Astrocyte (in vitro differentiated cells and primary cell): ENCODE measurements at regions not wholly inside any gene's neighbourhood (a gene's known extent, or its start where the extent isn't known, plus 50 kb on each side); places are given as distances from the start of the nearest gene placed in this dataset.

ENCODE experiments used
- DNase-seq: peaks from one replicate; pipeline ENCODE4 v3.0.0-alpha.2; 2010; ENCODE audit warnings: low read depth
- FAIRE-seq: peaks from 2 replicates; lab custom pipeline; 2011; peaks lifted over from hg19 to GRCh38; lab: Jason Lieb, UNC
- H2AFZ ChIP-seq: 2 replicates; pipeline ENCODE4 v1.6.0; 2012; ENCODE audit warnings: low read depth, low read length, inconsistent platforms
- H3K27ac ChIP-seq: 2 replicates; pipeline ENCODE4 v1.5.1; 2011; ENCODE audit warnings: low read depth, low read length, inconsistent platforms
- H3K27me3 ChIP-seq: 2 replicates; pipeline ENCODE4 v1.6.0; 2011; ENCODE audit warnings: low read length, inconsistent platforms; ENCODE audit not compliant: insufficient read depth
- H3K36me3 ChIP-seq: 2 replicates; pipeline ENCODE4 v1.5.1; 2011; ENCODE audit warnings: low read length, inconsistent platforms; ENCODE audit not compliant: insufficient read depth
- H3K4me1 ChIP-seq: 2 replicates; pipeline ENCODE4 v1.5.1; 2011; ENCODE audit warnings: low read length, inconsistent platforms; ENCODE audit not compliant: insufficient read depth
- H3K4me2 ChIP-seq: 2 replicates; pipeline ENCODE4 v1.6.0; 2012; ENCODE audit warnings: low read length, inconsistent platforms
- H3K4me3 ChIP-seq: 2 replicates; pipeline ENCODE4 v1.5.1; 2011; ENCODE audit warnings: low read depth, mild to moderate bottlenecking, low read length, inconsistent platforms; ENCODE audit not compliant: insufficient read depth
- H3K79me2 ChIP-seq: 2 replicates; pipeline ENCODE4 v1.6.0; 2012; ENCODE audit warnings: mild to moderate bottlenecking, low read length, inconsistent platforms; ENCODE audit not compliant: insufficient read depth
- H3K9ac ChIP-seq: 2 replicates; pipeline ENCODE4 v1.6.0; 2012; ENCODE audit warnings: mild to moderate bottlenecking, low read length, inconsistent platforms
- H3K9me3 ChIP-seq: 2 replicates; pipeline ENCODE4 v1.5.1; 2012; ENCODE audit warnings: low read depth, mild to moderate bottlenecking, low read length, inconsistent platforms; ENCODE audit not compliant: insufficient read depth
- H4K20me1 ChIP-seq: 2 replicates; pipeline ENCODE4 v1.6.0; 2012; ENCODE audit warnings: low read length, inconsistent platforms; ENCODE audit not compliant: insufficient read depth
- H3K27ac Mint-ChIP-seq: one replicate; pipeline ENCODE4 v1.8.0; 2021; ENCODE audit warnings: mild to moderate bottlenecking, mixed read lengths; ENCODE audit not compliant: unreplicated experiment
- H3K27me3 Mint-ChIP-seq: one replicate; pipeline ENCODE4 v1.8.0; 2021; ENCODE audit warnings: low read depth, mixed read lengths; ENCODE audit not compliant: unreplicated experiment
- H3K36me3 Mint-ChIP-seq: one replicate; pipeline ENCODE4 v1.8.0; 2021; ENCODE audit warnings: low read depth, mixed read lengths; ENCODE audit not compliant: unreplicated experiment
- H3K4me1 Mint-ChIP-seq: one replicate; pipeline ENCODE4 v1.8.0; 2021; ENCODE audit warnings: low read depth, mixed read lengths; ENCODE audit not compliant: unreplicated experiment
- H3K4me3 Mint-ChIP-seq: one replicate; pipeline ENCODE4 v1.8.0; 2021; ENCODE audit warnings: mild to moderate bottlenecking, moderate library complexity, mixed read lengths; ENCODE audit not compliant: unreplicated experiment
- H3K9me3 Mint-ChIP-seq: one replicate; pipeline ENCODE4 v1.8.0; 2021; ENCODE audit warnings: mild to moderate bottlenecking, mixed read lengths; ENCODE audit not compliant: unreplicated experiment
- EZH2 ChIP-seq: IDR thresholded peaks from 2 replicates; pipeline ENCODE4 v1.6.1; 2012; ENCODE audit warnings: mild to moderate bottlenecking, low read length, inconsistent platforms; ENCODE audit not compliant: insufficient read depth
- TF ChIP-seq, protein P1 (sequence below): IDR thresholded peaks from 2 replicates; pipeline ENCODE4 v1.5.1; 2011; ENCODE audit warnings: low read depth, mild to moderate bottlenecking, inconsistent platforms, low read length, moderate library complexity; ENCODE audit not compliant: insufficient read depth

DNA sequence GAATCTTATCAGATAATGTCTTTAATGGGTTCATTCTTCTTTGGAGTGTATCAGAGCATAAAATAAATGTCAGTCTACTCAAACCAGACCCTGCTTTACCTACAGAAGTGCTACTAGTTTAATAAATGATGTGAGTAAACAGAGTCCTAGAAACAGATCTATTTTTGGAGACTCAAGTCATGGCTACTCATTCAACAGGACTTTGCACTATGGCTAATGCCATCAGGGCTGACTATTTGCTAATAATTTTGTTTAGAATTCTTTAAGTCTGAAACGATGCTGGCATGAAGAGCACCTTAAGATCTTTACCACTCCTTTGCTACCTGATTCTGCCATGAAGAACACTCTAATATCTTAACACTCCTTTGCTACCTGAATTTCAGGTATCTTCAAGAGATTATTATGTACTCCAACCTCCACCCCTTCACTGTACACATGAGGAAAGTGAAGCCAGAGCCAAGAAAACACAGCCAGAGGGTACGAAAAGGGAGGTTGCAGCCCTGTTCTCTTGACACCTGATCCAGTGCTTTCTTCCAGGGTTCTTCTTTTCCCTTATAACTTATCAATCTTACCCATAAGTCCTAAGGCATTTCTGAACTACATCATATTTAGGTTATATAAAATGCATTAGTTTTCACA is 62.4 kb downstream of the ZNF608 start:
- Histone ChIP-seq H3K9me3 (no peaks in the 10 kb centered on the region), H3K27me3 (no peaks in the 10 kb centered on the region), H3K79me2 (peaks cover 33% of the 10 kb centered on the region), H2AFZ (no peak overlapping the region), H3K4me1 (no peaks in the 10 kb centered on the region), H4K20me1 (peaks cover 36% of the 10 kb centered on the region), H3K36me3 (no peaks in the 10 kb centered on the region), H3K9ac (no peak overlapping the region), H3K4me2 (no peak overlapping the region), H3K4me3 (no peak overlapping the region), H3K27ac (no peak overlapping the region)
- peaks cover 15% of the 10 kb centered on the region for H3K36me3 Mint-ChIP-seq
- no peak overlapping the region for H3K4me3 Mint-ChIP-seq
- FAIRE-seq (no peak), DNase-seq (no peak)
- H3K9me3 Mint-ChIP-seq: no peaks in the 10 kb centered on the region
- H3K27me3 Mint-ChIP-seq: no peaks in the 10 kb centered on the region
- H3K4me1 Mint-ChIP-seq: peaks cover 44% of the 10 kb centered on the region
- H3K27ac Mint-ChIP-seq: no peak overlapping the region
- TF ChIP-seq, protein P1, sequence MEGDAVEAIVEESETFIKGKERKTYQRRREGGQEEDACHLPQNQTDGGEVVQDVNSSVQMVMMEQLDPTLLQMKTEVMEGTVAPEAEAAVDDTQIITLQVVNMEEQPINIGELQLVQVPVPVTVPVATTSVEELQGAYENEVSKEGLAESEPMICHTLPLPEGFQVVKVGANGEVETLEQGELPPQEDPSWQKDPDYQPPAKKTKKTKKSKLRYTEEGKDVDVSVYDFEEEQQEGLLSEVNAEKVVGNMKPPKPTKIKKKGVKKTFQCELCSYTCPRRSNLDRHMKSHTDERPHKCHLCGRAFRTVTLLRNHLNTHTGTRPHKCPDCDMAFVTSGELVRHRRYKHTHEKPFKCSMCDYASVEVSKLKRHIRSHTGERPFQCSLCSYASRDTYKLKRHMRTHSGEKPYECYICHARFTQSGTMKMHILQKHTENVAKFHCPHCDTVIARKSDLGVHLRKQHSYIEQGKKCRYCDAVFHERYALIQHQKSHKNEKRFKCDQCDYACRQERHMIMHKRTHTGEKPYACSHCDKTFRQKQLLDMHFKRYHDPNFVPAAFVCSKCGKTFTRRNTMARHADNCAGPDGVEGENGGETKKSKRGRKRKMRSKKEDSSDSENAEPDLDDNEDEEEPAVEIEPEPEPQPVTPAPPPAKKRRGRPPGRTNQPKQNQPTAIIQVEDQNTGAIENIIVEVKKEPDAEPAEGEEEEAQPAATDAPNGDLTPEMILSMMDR: no peak
- no peak for TF ChIP-seq EZH2

DNA sequence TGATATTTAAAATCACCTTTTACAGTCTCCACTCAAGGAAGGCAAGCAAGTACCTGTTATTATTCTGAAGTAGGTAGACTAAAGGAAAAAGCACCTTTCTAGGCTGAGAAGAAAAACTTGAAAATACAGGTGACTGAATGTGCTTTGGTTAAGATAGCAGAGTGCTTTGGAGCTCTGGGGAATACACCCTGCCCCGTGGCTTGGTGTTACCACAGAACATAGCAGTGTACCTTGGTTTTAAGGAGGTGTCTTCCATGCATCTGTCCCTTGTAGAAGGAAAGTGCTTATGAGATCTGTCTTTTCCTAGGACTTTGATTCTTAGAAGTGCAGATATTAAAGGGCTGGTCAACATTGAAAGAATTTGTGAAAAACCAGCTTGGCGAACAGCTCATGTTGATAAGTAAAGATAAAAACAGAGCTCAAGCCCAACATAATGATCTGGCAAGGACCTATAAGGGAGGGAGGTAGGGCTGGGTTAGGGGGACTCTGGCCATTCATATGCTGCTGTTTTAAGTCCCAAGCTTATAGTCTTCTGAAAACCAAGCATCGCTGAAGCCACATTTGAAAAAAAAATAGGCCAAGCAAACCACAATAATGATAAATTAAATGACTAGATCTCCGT is 66.8 kb downstream of the ZNF608 start:
- Mint-ChIP-seq H3K27ac (no peak overlapping the region), H3K4me1 (peaks cover 66% of the 10 kb centered on the region), H3K27me3 (no peaks in the 10 kb centered on the region), H3K4me3 (no peak overlapping the region), H3K9me3 (no peaks in the 10 kb centered on the region), H3K36me3 (peaks cover 12% of the 10 kb centered on the region)
- H3K27me3 ChIP-seq: no peaks in the 10 kb centered on the region
- H3K27ac ChIP-seq: no peak overlapping the region
- no peaks in the 10 kb centered on the region for H3K9me3 ChIP-seq
- H3K4me2 ChIP-seq: no peak overlapping the region
- H3K4me3 ChIP-seq: no peak overlapping the region
- H3K4me1 ChIP-seq: peaks cover 16% of the 10 kb centered on the region
- H4K20me1 ChIP-seq: peaks cover 21% of the 10 kb centered on the region
- FAIRE-seq: no peak
- DNase-seq: no peak
- H3K79me2 ChIP-seq: peaks cover 23% of the 10 kb centered on the region
- H2AFZ ChIP-seq: no peak overlapping the region
- H3K36me3 ChIP-seq: no peaks in the 10 kb centered on the region
- TF ChIP-seq EZH2: no peak
- TF ChIP-seq, protein P1: no peak
- H3K9ac ChIP-seq: no peak overlapping the region
